Smooth muscle cell (in vitro differentiated cells): ENCODE measurements at regions not wholly inside any gene's neighbourhood (a gene's known extent, or its start where the extent isn't known, plus 50 kb on each side); places are given as distances from the start of the nearest gene placed in this dataset.
"Not testable (repeated sequence)": the region's sequence is repeated elsewhere in the genome, so short reads cannot be mapped to it uniquely, and the experiment has no call there.

Experiments used
- DNase-seq: peaks from one replicate; lab custom pipeline; 2025; ENCODE audit not compliant: unreplicated experiment; lab: John Stamatoyannopoulos, UW
- H2AFZ ChIP-seq: fragments of 200-600 bp; sonication (generic); 2 replicates; pipeline ENCODE4 v1.6.0; 2016; ENCODE audit warnings: antibody characterized with exemption, low read depth, mild to moderate bottlenecking
- H3F3A ChIP-seq: fragments of 200-600 bp; sonication (generic); 2 replicates; pipeline ENCODE4 v1.6.0; 2017; ENCODE audit warnings: antibody characterized with exemption, low read depth
- H3K27ac ChIP-seq: fragments of 200-600 bp; sonication (generic); 2 replicates; pipeline ENCODE4 v1.5.1; 2016; ENCODE audit warnings: low read depth, mild to moderate bottlenecking
- H3K27me3 ChIP-seq: fragments of 200-600 bp; sonication (generic); 2 replicates; pipeline ENCODE4 v1.6.1; 2016; ENCODE audit warnings: low read depth, mild to moderate bottlenecking
- H3K36me3 ChIP-seq: fragments of 200-600 bp; sonication (generic); 2 replicates; pipeline ENCODE4 v1.5.1; 2016; ENCODE audit warnings: low read depth
- H3K4me1 ChIP-seq: fragments of 200-600 bp; sonication (generic); 2 replicates; pipeline ENCODE4 v1.5.1; 2016; ENCODE audit warnings: low read depth
- H3K4me2 ChIP-seq: fragments of 200-600 bp; sonication (generic); 2 replicates; pipeline ENCODE4 v1.6.0; 2016; ENCODE audit warnings: mild to moderate bottlenecking
- H3K4me3 ChIP-seq: fragments of 200-600 bp; sonication (generic); 2 replicates; pipeline ENCODE4 v1.5.1; 2016; ENCODE audit warnings: mild to moderate bottlenecking
- H3K79me2 ChIP-seq: fragments of 200-600 bp; sonication (generic); 2 replicates; pipeline ENCODE4 v1.6.0; 2016; ENCODE audit warnings: low read depth, mild to moderate bottlenecking
- H3K9ac ChIP-seq: fragments of 200-600 bp; sonication (generic); 2 replicates; pipeline ENCODE4 v1.6.0; 2016; ENCODE audit warnings: low read depth
- H3K9me3 ChIP-seq: fragments of 200-600 bp; sonication (generic); replicated peaks from 2 replicates; pipeline ENCODE4 v1.5.1; 2016; ENCODE audit warnings: low read depth
- H4K20me1 ChIP-seq: fragments of 200-600 bp; sonication (generic); 2 replicates; pipeline ENCODE4 v1.6.0; 2016; ENCODE audit warnings: low read depth
- WGBS: methylation state at CpG from one replicate; pipeline ENCODE4 v1.1.7; 2016; ENCODE audit warnings: low lambda C conversion rate; 5-methylcytosine and 5-hydroxymethylcytosine counted together
- TF ChIP-seq, protein P1 (sequence below): fragments of 200-600 bp; sonication (generic); IDR thresholded peaks from 2 replicates; pipeline ENCODE4 v1.5.1; 2017; ENCODE audit warnings: borderline replicate concordance, mild to moderate bottlenecking, antibody characterized with exemption; ENCODE audit not compliant: insufficient read depth, poor library complexity, severe bottlenecking

DNA sequence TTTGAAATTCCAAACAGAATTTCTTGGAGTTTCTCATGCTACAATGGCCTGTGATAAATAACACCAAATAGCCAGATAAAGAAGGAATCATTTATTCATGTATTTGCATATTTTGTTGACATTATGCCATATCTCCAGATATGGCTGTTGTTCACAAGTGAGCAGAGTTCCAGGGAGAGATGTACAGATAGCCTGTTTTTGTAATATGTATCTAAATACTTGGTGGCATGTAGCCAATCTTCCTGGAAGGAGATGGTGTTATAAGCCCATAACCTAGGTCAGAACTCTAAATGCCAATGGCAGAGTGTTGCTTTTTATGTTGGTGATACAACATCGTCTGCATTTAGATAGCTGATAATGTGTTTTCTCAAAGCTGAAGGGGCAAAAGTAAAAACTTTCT lies 292.2 kb downstream of the FBXO8 start:
- Histone ChIP-seq H3K27ac (peak overlapping the region; percentile 73), H3K9me3 (no peaks in the 10 kb centered on the region), H2AFZ (peak overlapping the region; percentile 31), H3K36me3 (no peaks in the 10 kb centered on the region), H3F3A (peaks cover 10% of the 10 kb centered on the region), H3K4me2 (peak overlapping the region; percentile 77), H4K20me1 (no peaks in the 10 kb centered on the region), H3K79me2 (peaks cover 17% of the 10 kb centered on the region), H3K27me3 (no peaks in the 10 kb centered on the region), H3K4me3 (peak overlapping the region; percentile 25), H3K9ac (peak overlapping the region; percentile 20), H3K4me1 (peaks cover 9% of the 10 kb centered on the region)
- TF ChIP-seq, protein P1, sequence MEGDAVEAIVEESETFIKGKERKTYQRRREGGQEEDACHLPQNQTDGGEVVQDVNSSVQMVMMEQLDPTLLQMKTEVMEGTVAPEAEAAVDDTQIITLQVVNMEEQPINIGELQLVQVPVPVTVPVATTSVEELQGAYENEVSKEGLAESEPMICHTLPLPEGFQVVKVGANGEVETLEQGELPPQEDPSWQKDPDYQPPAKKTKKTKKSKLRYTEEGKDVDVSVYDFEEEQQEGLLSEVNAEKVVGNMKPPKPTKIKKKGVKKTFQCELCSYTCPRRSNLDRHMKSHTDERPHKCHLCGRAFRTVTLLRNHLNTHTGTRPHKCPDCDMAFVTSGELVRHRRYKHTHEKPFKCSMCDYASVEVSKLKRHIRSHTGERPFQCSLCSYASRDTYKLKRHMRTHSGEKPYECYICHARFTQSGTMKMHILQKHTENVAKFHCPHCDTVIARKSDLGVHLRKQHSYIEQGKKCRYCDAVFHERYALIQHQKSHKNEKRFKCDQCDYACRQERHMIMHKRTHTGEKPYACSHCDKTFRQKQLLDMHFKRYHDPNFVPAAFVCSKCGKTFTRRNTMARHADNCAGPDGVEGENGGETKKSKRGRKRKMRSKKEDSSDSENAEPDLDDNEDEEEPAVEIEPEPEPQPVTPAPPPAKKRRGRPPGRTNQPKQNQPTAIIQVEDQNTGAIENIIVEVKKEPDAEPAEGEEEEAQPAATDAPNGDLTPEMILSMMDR, result no peak
- no peak for DNase-seq
- WGBS, result 25% methylated on average over 1 of the region's 1 CpG

DNA sequence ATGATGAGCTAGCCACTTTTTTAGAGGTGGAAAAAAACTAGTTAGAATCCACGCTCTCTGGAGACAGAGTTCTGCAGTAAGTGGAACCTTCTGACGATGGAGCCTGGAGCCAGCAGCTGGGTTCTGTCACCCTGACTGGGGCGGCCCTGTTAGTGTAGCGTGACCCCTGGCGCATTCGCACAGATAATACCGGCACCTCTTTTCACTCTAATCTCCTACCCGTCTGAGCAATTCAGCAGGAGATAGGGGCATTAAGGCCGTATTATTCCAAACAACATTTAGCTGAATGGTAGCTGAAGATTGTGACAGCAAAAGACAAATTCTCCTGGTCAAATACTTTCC lies 292.6 kb downstream of the FBXO8 start:
- Histone ChIP-seq H3K4me1 (peaks cover 9% of the 10 kb centered on the region), H3K79me2 (peaks cover 17% of the 10 kb centered on the region), H2AFZ (peak overlapping the region; percentile 31), H3K4me2 (peak overlapping the region; percentile 77), H3K9me3 (no peaks in the 10 kb centered on the region), H3K4me3 (peak overlapping the region; percentile 25), H3K36me3 (no peaks in the 10 kb centered on the region), H3F3A (peaks cover 10% of the 10 kb centered on the region), H3K27ac (peak overlapping the region; percentile 73), H4K20me1 (no peaks in the 10 kb centered on the region), H3K27me3 (no peaks in the 10 kb centered on the region), H3K9ac (peak overlapping the region; percentile 20)
- WGBS, result 24% methylated on average over 9 of the region's 9 CpGs
- TF ChIP-seq, protein P1, result peak; percentile 19
- peak; percentile 24 for DNase-seq

DNA sequence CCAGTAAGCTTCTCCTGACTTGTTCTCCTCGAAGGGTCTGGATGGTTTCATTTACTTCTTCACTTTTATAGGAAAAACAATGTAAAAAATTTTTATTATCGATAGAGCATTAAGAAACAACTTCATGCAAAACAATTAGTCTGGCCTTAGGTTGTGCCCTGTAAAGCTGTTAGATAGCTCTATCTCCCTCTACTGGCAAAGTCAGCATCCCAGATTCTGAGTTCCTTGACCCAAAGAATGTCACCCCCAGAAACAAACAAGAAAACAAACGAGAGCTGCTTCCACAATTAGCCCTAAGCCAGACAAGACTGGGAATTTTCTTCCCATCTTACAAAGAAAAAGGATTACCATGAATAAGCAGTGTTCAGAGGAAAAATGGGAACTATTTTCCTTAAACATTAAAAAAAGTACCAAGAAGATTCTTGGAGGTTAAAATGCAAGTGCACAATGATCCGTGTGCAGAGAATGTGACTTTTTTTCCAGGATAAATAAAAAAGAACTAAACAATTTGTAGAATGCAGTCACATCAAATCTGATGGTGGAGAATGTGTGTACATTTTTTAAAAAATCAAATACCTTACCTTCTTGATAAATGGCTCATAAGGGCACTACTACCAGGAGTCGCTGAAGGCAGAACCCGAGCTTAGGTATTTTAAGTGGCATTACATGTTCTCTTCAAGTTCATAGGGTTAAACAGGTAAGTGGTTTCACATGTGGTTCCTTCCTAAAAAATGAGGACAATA lies 293.2 kb downstream of the FBXO8 start:
- DNase-seq, result no peak
- peaks cover 9% of the 10 kb centered on the region for H3K4me1 ChIP-seq
- H3K27ac ChIP-seq, result peak overlapping the region; percentile 73
- H3K9ac ChIP-seq, result no peak overlapping the region
- 36% methylated on average over 6 of the region's 6 CpGs for WGBS
- no peaks in the 10 kb centered on the region for H3K27me3 ChIP-seq
- H3K79me2 ChIP-seq, result peaks cover 17% of the 10 kb centered on the region
- H3K4me3 ChIP-seq, result peak overlapping the region; percentile 25
- peak overlapping the region; percentile 77 for H3K4me2 ChIP-seq
- H3F3A ChIP-seq, result peaks cover 10% of the 10 kb centered on the region
- TF ChIP-seq, protein P1, result peak; percentile 69
- H4K20me1 ChIP-seq, result no peaks in the 10 kb centered on the region
- peak overlapping the region; percentile 71 for H2AFZ ChIP-seq
- H3K36me3 ChIP-seq, result no peaks in the 10 kb centered on the region
- no peaks in the 10 kb centered on the region for H3K9me3 ChIP-seq

DNA sequence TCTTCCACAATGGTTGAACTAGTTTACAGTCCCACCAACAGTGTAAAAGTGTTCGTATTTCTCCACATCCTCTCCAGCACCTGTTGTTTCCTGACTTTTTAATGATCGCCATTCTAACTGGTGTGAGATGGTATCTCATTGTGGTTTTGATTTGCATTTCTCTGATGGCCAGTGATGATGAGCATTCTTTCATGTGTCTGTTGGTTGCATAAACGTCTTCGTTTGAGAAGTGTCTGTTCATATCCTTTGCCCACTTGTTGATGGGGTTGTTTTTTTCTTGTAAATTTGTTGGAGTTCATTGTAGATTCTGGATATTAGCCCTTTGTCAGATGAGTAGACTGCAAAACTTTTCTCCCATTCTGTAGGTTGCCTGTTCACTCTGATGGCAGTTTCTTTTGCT lies 319.9 kb downstream of the FBXO8 start:
- not testable (repeated sequence) for H3F3A ChIP-seq, H3K79me2 ChIP-seq, H3K36me3 ChIP-seq, H3K27me3 ChIP-seq, H3K9me3 ChIP-seq, H3K4me1 ChIP-seq, H3K27ac ChIP-seq, H3K4me3 ChIP-seq, H3K4me2 ChIP-seq, H2AFZ ChIP-seq, H3K9ac ChIP-seq, DNase-seq, H4K20me1 ChIP-seq
- WGBS, result 88% methylated on average over 4 of the region's 4 CpGs
